Sigmoid colon (tissue), 4 donors: ENCODE measurements at regions not wholly inside any gene's neighbourhood (a gene's known extent, or its start where the extent isn't known, plus 50 kb on each side); places are given as distances from the start of the nearest gene placed in this dataset.

Experiments
- CTCF ChIP-seq, 4 experiments: fragments of 450-650 bp in 3 of 4; fragments of 200-600 bp in 1 of 4; IDR thresholded peaks; one replicate each; pipeline ENCODE4 v1.5.1; 2016 to 2019; ENCODE audit warnings: antibody characterized with exemption in 4 of 4, mild to moderate bottlenecking in 3 of 4, moderate library complexity in 2 of 4
- EP300 ChIP-seq, 4 donors: sonication (generic); formaldehyde crosslinking; IDR thresholded peaks; one replicate each; pipeline ENCODE4 v1.6.1; 2017; ENCODE audit warnings: antibody characterized with exemption in 4 of 4
- POLR2A ChIP-seq, 2 donors: fragments of 450-650 bp; IDR thresholded peaks; one replicate each; pipeline ENCODE4 v1.6.1; 2016; ENCODE audit warnings: antibody characterized with exemption in 2 of 2, mild to moderate bottlenecking in 2 of 2, moderate library complexity in 2 of 2

- TF ChIP-seq CTCF (IDR thresholded peaks at IDR 0.05): no peak
- TF ChIP-seq EP300 (IDR thresholded peaks at IDR 0.05): no peak
- no peak for TF ChIP-seq POLR2A (IDR thresholded peaks at IDR 0.05)
These were observed 521.3 kb downstream of the TUSC7 start for GRCh38 chr3:117230924-117231323.
